Prostate gland (tissue), 2 donors: ENCODE measurements at regions not wholly inside any gene's neighbourhood (a gene's known extent, or its start where the extent isn't known, plus 50 kb on each side); places are given as distances from the start of the nearest gene placed in this dataset.

ENCODE experiments used
- DNase-seq: peaks from one replicate; pipeline ENCODE4 v3.0.0-alpha.2; 2019; ENCODE audit warnings: low spot score
- H3K27ac ChIP-seq, 2 donors: fragments of 200-600 bp; sonication (generic); 2 replicates each; pipeline ENCODE4 v1.5.1; 2017 to 2019
- H3K27me3 ChIP-seq: fragments of 200-600 bp; sonication (generic); replicated peaks from 2 replicates; pipeline ENCODE4 v1.5.1; 2019; ENCODE audit not compliant: insufficient read depth
- H3K36me3 ChIP-seq, 2 donors: fragments of 200-600 bp; sonication (generic); 1 replicate in 1 of 2; 2 replicates in 1 of 2; pipeline versions ENCODE4 v1.5.1 to v1.8.1; 2017 to 2019
- H3K4me1 ChIP-seq: fragments of 200-600 bp; sonication (generic); replicated peaks from 2 replicates; pipeline ENCODE4 v1.5.1; 2019
- H3K4me3 ChIP-seq, 2 donors: fragments of 200-600 bp; sonication (generic); 2 replicates each; pipeline ENCODE4 v1.5.1; 2017 to 2019
- H3K9me3 ChIP-seq: fragments of 200-600 bp; sonication (generic); 2 replicates; pipeline ENCODE4 v1.5.1; 2017
- POLR2A ChIP-seq: fragments of 450-650 bp; IDR thresholded peaks from one replicate; pipeline ENCODE4 v1.6.1; 2016; ENCODE audit warnings: antibody characterized with exemption, mild to moderate bottlenecking
- POLR2AphosphoS5 ChIP-seq: sonication (generic); formaldehyde crosslinking; IDR thresholded peaks from one replicate; pipeline ENCODE4 v1.6.1; 2017; ENCODE audit warnings: antibody characterized with exemption
- WGBS: methylation state at CpG from one replicate; pipeline ENCODE4 v1.1.5; 2018; 5-methylcytosine and 5-hydroxymethylcytosine counted together
- intact Hi-C: fragments of 100-400 bp; cut with DNase I; formaldehyde crosslinking; loops from one replicate; pipeline ENCODE4 v1.14.2; 2022
- TF ChIP-seq, protein P1 (sequence below), 4 experiments: fragments of 200-600 bp in 2 of 4; fragments of 450-650 bp in 2 of 4; sonication (generic) in 2 of 4; IDR thresholded peaks; 1 replicate in 3 of 4; 2 replicates in 1 of 4; pipeline ENCODE4 v1.5.1; 2016 to 2019; ENCODE audit warnings: antibody characterized with exemption in 4 of 4, mild to moderate bottlenecking in 2 of 4, moderate library complexity in 2 of 4

DNA sequence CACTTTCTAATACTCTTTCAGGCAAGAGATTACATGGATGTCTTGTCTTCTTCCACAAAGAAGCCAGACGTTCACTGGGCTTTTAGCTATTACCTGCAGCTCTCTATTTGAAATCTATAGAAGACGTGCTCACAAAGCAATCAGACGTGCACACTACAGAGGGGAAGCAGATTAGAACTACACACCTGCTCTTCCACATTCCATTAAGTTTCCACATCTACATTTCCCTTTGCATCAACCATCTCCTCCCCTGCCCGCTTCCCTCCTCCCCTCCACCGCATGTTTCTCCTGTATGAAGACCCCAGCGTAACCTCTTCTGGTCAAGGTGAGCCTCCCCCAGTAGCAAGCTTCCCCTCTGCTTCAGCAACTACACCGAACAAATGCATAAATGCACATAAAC is 119.8 kb downstream of the DHX15 start:
- no peak for TF ChIP-seq POLR2AphosphoS5
- TF ChIP-seq, protein P1, sequence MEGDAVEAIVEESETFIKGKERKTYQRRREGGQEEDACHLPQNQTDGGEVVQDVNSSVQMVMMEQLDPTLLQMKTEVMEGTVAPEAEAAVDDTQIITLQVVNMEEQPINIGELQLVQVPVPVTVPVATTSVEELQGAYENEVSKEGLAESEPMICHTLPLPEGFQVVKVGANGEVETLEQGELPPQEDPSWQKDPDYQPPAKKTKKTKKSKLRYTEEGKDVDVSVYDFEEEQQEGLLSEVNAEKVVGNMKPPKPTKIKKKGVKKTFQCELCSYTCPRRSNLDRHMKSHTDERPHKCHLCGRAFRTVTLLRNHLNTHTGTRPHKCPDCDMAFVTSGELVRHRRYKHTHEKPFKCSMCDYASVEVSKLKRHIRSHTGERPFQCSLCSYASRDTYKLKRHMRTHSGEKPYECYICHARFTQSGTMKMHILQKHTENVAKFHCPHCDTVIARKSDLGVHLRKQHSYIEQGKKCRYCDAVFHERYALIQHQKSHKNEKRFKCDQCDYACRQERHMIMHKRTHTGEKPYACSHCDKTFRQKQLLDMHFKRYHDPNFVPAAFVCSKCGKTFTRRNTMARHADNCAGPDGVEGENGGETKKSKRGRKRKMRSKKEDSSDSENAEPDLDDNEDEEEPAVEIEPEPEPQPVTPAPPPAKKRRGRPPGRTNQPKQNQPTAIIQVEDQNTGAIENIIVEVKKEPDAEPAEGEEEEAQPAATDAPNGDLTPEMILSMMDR (IDR thresholded peaks at IDR 0.05): no peak
- no peak for TF ChIP-seq POLR2A
- Histone ChIP-seq H3K9me3 (no peaks in the 10 kb centered on the region), H3K27me3 (no peaks in the 10 kb centered on the region), H3K4me1 (no peaks in the 10 kb centered on the region), H3K27ac (no peak overlapping the region), H3K4me3 (no peak overlapping the region), H3K36me3 (no peaks in the 10 kb centered on the region)
- 85% methylated on average over 7 of the region's 7 CpGs for WGBS
- DNase-seq: no peak
- intact Hi-C loops: no loop called here

DNA sequence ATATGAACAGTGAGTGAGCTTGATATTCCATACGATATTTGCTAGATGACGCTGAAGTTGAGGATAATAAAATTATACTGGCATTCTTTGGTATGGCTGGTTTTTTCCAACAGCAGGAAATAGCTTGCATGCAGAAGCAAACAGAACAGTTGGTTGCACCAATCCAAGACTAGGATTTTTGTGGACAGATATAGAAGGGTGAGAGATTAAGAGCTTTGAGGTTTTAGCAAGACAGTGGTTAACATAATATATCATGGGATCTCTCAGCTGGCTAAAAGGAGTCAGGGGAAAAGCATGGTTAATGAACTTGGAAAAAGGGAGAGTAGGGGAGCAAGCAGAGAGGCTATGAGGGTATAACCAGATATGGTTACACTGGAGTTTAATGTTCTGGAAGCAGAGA is 127.9 kb downstream of the DHX15 start:
- no peaks in the 10 kb centered on the region for H3K36me3 ChIP-seq
- no peaks in the 10 kb centered on the region for H3K27me3 ChIP-seq
- H3K4me3 ChIP-seq: no peak overlapping the region
- intact Hi-C loops: no loop called here
- no peak overlapping the region for H3K27ac ChIP-seq
- TF ChIP-seq, protein P1 (IDR thresholded peaks at IDR 0.05): no peak
- no peak for TF ChIP-seq POLR2AphosphoS5
- no peak for TF ChIP-seq POLR2A
- H3K9me3 ChIP-seq: no peaks in the 10 kb centered on the region
- DNase-seq: no peak
- H3K4me1 ChIP-seq: no peaks in the 10 kb centered on the region
- WGBS: 46% methylated on average over 2 of the region's 2 CpGs

DNA sequence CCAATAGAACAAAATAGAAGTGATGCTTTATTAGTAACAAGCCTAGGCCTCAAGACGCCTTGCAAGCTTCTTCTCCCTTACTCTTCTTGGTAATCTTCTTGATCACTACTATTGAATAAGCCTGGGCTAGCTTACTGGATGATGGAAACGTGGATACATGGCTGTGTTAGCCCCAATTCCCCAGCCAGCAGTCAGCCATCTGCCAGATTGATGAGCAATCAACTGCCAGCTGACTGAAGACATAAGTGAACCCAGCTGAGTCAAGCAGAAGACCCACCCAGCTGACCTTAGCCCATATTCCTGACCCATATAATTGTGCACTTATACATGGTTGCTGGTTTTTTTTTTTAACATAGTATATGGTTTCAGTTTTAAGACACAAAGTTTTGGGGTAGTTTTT is 130.4 kb downstream of the DHX15 start:
- TF ChIP-seq POLR2AphosphoS5: no peak
- no peak for TF ChIP-seq POLR2A
- TF ChIP-seq, protein P1 (IDR thresholded peaks at IDR 0.05): no peak
- Histone ChIP-seq H3K9me3 (no peaks in the 10 kb centered on the region), H3K4me3 (no peak overlapping the region), H3K4me1 (no peaks in the 10 kb centered on the region), H3K27ac (no peak overlapping the region), H3K36me3 (no peaks in the 10 kb centered on the region), H3K27me3 (no peaks in the 10 kb centered on the region)
- no peak for DNase-seq
- WGBS: 81% methylated on average over 2 of the region's 2 CpGs
- intact Hi-C loops: no loop called here

DNA sequence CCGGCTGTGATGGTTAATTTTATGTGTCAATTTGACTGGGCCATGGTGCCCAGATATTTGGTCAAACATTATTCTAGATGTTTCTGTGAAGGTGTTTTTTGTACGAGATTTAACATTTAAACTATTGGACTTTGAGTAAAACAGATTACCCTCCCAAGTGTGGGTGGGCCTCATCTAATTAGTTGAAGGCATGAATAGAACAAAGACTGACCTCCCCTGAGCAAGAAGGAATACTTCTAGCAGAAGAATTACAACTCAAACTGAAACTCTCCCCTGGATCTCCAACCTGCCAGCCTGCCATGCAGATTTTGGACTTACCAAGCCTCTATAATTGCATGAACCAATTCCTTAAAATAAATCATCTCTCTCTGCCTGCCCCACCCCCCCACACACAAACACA is 132.5 kb downstream of the DHX15 start:
- no peak for DNase-seq
- TF ChIP-seq POLR2AphosphoS5 (no peak), POLR2A (no peak)
- TF ChIP-seq, protein P1 (IDR thresholded peaks at IDR 0.05): no peak
- Histone ChIP-seq H3K36me3 (no peaks in the 10 kb centered on the region), H3K9me3 (no peaks in the 10 kb centered on the region), H3K4me3 (no peak overlapping the region), H3K27me3 (no peaks in the 10 kb centered on the region), H3K27ac (no peak overlapping the region), H3K4me1 (no peaks in the 10 kb centered on the region)
- 88% methylated on average over 2 of the region's 2 CpGs for WGBS
- intact Hi-C loops: no loop called here

DNA sequence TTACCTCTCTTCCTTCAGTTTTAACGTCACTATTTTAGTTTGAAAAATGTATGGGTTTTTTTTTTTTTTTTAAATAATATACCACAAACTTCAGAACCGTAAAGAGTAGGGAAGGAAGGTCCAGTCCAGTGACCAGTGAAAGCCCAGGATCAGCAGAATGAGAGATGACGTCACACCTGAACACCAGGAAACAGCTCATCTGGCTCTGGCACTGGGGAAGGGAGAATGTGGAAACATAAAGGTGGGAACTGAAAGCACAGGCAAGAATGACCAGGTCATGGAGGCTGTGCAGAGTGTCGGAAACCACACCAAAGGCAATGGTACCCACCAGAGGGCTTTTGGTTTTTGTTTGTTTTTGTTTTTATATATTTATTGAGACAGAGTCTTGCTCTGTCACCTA is 141.2 kb downstream of the DHX15 start:
- no peak overlapping the region for H3K4me3 ChIP-seq
- no peak overlapping the region for H3K27ac ChIP-seq
- no peaks in the 10 kb centered on the region for H3K27me3 ChIP-seq
- no peaks in the 10 kb centered on the region for H3K4me1 ChIP-seq
- DNase-seq: no peak
- WGBS: 79% methylated on average over 4 of the region's 4 CpGs
- H3K36me3 ChIP-seq: no peaks in the 10 kb centered on the region
- H3K9me3 ChIP-seq: no peaks in the 10 kb centered on the region
- TF ChIP-seq POLR2A (no peak), POLR2AphosphoS5 (no peak)
- TF ChIP-seq, protein P1 (IDR thresholded peaks at IDR 0.05): no peak
- intact Hi-C loops: no loop called here
